Breast epithelium (tissue), 4 donors: ENCODE measurements at regions not wholly inside any gene's neighbourhood (a gene's known extent, or its start where the extent isn't known, plus 50 kb on each side); places are given as distances from the start of the nearest gene placed in this dataset.

ENCODE experiments used
- DNase-seq, 2 donors: peaks; one replicate each; pipeline ENCODE4 v3.0.0-alpha.2; 2019; ENCODE audit warnings: low spot score in 2 of 2
- H3K27ac ChIP-seq, 2 donors: fragments of 200-600 bp; sonication (generic) in 1 of 2; one replicate each; pipeline ENCODE4 v1.5.1; 2016 to 2019; ENCODE audit warnings: mild to moderate bottlenecking in 1 of 2
- H3K27me3 ChIP-seq, 2 donors: fragments of 200-600 bp; sonication (generic) in 1 of 2; one replicate each; pipeline versions ENCODE4 v1.5.1 to v1.6.0; 2017 to 2019; ENCODE audit warnings: control low read depth in 1 of 2, mild to moderate bottlenecking in 1 of 2
- H3K36me3 ChIP-seq: fragments of 200-600 bp; one replicate; pipeline ENCODE4 v1.5.1; 2019
- H3K4me1 ChIP-seq, 2 donors: fragments of 200-600 bp; sonication (generic); one replicate each; pipeline ENCODE4 v1.5.1; 2016 to 2019; ENCODE audit warnings: control low read depth in 1 of 2
- H3K4me3 ChIP-seq, 3 donors: fragments of 200-600 bp; sonication (generic); 1 replicate in 2 of 3; 2 replicates in 1 of 3; pipeline ENCODE4 v1.5.1; 2016 to 2019; ENCODE audit warnings: mild to moderate bottlenecking in 3 of 3, moderate library complexity in 2 of 3
- H3K9me3 ChIP-seq, 2 donors: fragments of 200-600 bp; sonication (generic) in 1 of 2; one replicate each; pipeline ENCODE4 v1.5.1; 2016 to 2019; ENCODE audit warnings: control low read depth in 1 of 2
- CTCF ChIP-seq, 3 donors: fragments of 450-650 bp; IDR thresholded peaks; one replicate each; pipeline ENCODE4 v1.5.1; 2016 to 2017; ENCODE audit warnings: antibody characterized with exemption in 3 of 3, mild to moderate bottlenecking in 3 of 3, moderate library complexity in 3 of 3
- POLR2A ChIP-seq: fragments of 450-650 bp; IDR thresholded peaks from one replicate; pipeline ENCODE4 v1.6.1; 2016; ENCODE audit warnings: antibody characterized with exemption, mild to moderate bottlenecking, moderate library complexity
- POLR2AphosphoS5 ChIP-seq, 3 donors: sonication (generic); formaldehyde crosslinking; IDR thresholded peaks; one replicate each; pipeline ENCODE4 v1.6.1; 2017; ENCODE audit warnings: antibody characterized with exemption in 3 of 3
- intact Hi-C: fragments of 100-400 bp; cut with DNase I; formaldehyde crosslinking; loops from one replicate; pipeline ENCODE4 v1.15.1; 2023; ENCODE audit warnings: low total_unique reads

- intact Hi-C loops = no loop called here
- H3K27me3 ChIP-seq = no peaks in the 10 kb centered on the region
- no peak overlapping the region for H3K4me3 ChIP-seq
- H3K36me3 ChIP-seq = no peaks in the 10 kb centered on the region
- no peak overlapping the region for H3K27ac ChIP-seq
- H3K4me1 ChIP-seq = no peaks in the 10 kb centered on the region
- no peak for DNase-seq
- H3K9me3 ChIP-seq = no peaks in the 10 kb centered on the region
- TF ChIP-seq POLR2AphosphoS5 (IDR thresholded peaks at IDR 0.05) = no peak
- no peak for TF ChIP-seq POLR2A
- TF ChIP-seq CTCF (IDR thresholded peaks at IDR 0.05) = no peak
Measured at GRCh38 chr5:172561151-172561550, 79.9 kb upstream of the NEURL1B start.

DNA sequence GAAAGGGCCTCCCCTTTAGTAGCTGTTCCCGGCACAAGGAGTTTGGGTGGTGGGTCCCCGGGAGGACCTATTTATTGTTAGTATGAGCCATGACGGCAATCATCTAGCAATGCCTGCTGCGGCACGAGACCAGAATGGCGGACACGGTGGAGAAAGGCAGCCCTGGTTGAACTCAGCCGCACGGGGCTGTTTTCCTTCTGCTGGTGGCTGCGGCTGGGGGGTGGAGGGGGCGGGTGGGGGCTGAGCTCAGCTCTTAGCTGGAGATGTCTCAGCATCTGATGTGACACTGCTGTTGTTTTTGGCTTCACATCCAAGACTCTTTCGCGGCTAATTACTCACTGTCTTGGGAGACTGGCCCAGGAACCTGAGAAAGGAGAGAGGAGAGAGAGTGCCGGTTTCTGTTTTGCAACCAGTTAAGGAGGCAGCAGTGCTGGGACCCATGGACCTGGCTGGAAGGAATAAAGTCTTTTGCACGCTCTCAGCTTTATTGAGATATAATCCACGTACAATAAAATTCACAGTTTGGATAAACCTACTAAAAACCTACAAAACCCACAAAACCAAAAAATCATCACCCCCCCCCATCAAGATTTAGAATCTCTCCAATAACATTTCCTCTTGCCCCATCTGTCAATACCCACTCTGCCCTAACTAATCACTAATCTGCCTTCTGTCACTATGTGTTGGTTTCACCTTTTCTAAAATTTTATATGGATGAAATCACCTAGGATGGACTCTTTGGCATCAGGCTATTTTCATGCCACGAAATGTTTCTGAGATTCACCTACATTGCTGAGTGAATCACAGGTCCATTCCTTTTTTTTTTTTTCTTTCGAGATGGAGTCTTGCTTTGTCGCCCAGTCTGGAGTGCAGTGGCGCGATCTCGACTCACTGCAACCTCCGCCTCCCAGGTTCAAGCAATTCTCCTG is 81.8 kb upstream of the NEURL1B start:
- no peaks in the 10 kb centered on the region for H3K9me3 ChIP-seq
- H3K36me3 ChIP-seq = no peaks in the 10 kb centered on the region
- peak in 1 of 2 donors; percentile 26 for DNase-seq
- H3K4me3 ChIP-seq = peak overlapping the region; percentile 22 to 64 (median 44)
- intact Hi-C loops = no loop called here
- H3K4me1 ChIP-seq = no peaks in the 10 kb centered on the region
- TF ChIP-seq POLR2A (no peak), POLR2AphosphoS5 (IDR thresholded peaks at IDR 0.05) (peak in 1 of 3 donors; percentile 78)
- peak overlapping the region; percentile 55 to 77 for H3K27ac ChIP-seq
- H3K27me3 ChIP-seq = no peaks in the 10 kb centered on the region

GRCh38 chr5:172558076-172558976 is 82.7 kb upstream of the NEURL1B start:
- intact Hi-C loops = no loop called here
- peak overlapping the region; percentile 22 to 64 (median 44) for H3K4me3 ChIP-seq
- H3K4me1 ChIP-seq = no peaks in the 10 kb centered on the region
- no peaks in the 10 kb centered on the region for H3K9me3 ChIP-seq
- TF ChIP-seq POLR2AphosphoS5 (IDR thresholded peaks at IDR 0.05) (no peak), POLR2A (no peak), CTCF (IDR thresholded peaks at IDR 0.05) (no peak)
- H3K27ac ChIP-seq = peak overlapping the region; percentile 55 to 77
- H3K36me3 ChIP-seq = no peaks in the 10 kb centered on the region
- no peak for DNase-seq
- no peaks in the 10 kb centered on the region for H3K27me3 ChIP-seq

DNA sequence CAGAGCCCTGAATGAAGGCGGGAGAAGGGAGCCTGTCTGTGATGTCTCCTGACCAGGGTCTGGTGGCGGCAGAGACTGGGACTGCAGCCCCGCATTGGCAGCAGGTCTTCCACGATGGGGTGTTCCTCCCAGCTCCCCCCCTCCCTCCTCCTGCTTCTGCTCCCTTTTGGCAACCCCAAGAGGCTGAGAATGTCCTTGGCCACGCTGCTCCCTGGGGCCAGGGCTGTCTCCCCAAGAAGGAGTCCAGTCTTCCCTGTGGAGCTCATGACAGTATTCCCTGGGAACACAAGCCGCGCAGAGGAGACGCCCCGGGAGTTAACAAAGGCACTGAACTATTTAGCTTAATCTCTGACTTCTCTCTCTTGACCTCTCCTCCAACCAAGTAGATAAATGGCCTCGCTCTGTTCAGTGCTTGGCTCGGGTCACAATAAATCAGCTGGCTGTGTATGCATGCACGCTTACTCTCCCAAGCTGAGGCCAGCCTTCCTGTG is 84.0 kb upstream of the NEURL1B start:
- Histone ChIP-seq H3K36me3 (no peaks in the 10 kb centered on the region), H3K4me3 (no peak overlapping the region), H3K9me3 (no peaks in the 10 kb centered on the region), H3K27me3 (no peaks in the 10 kb centered on the region), H3K27ac (peak overlapping the region in 1 of 2 donors; percentile 40), H3K4me1 (no peaks in the 10 kb centered on the region)
- intact Hi-C loops = no loop called here
- no peak for DNase-seq
- no peak for TF ChIP-seq POLR2A
- no peak for TF ChIP-seq CTCF (IDR thresholded peaks at IDR 0.05)
- TF ChIP-seq POLR2AphosphoS5 (IDR thresholded peaks at IDR 0.05) = no peak

DNA sequence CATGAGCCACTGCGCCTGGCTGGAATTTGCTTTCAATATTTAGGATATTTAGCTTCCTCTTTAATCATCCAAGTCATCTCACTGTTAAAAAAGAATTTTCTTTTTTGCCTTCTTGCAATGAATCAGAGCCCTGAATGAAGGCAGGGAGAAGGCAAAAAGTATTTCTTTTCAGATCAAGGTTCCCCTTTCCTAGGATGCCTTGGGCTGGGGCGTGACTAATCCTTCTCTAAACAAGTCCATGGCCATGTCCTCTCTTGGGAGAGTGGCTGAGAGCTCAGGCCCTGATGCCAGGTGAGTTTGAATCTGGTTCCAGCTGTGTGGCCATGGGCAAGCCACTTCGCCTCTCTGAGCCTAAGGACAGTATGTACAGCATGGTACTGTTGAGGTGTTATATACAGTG is 84.8 kb upstream of the NEURL1B start:
- TF ChIP-seq CTCF (IDR thresholded peaks at IDR 0.05) (no peak), POLR2A (no peak), POLR2AphosphoS5 (IDR thresholded peaks at IDR 0.05) (no peak)
- Histone ChIP-seq H3K9me3 (no peaks in the 10 kb centered on the region), H3K36me3 (no peaks in the 10 kb centered on the region), H3K27ac (no peak overlapping the region), H3K4me3 (no peak overlapping the region), H3K27me3 (no peaks in the 10 kb centered on the region), H3K4me1 (no peaks in the 10 kb centered on the region)
- intact Hi-C loops = no loop called here
- DNase-seq = no peak
